ENCODE measurements at regions not wholly inside any gene's neighbourhood (a gene's known extent, or its start where the extent isn't known, plus 50 kb on each side); places are given as distances from the start of the nearest gene placed in this dataset.
"Not testable (repeated sequence)": the region's sequence is repeated elsewhere in the genome, so short reads cannot be mapped to it uniquely, and the experiment has no call there.

DNA sequence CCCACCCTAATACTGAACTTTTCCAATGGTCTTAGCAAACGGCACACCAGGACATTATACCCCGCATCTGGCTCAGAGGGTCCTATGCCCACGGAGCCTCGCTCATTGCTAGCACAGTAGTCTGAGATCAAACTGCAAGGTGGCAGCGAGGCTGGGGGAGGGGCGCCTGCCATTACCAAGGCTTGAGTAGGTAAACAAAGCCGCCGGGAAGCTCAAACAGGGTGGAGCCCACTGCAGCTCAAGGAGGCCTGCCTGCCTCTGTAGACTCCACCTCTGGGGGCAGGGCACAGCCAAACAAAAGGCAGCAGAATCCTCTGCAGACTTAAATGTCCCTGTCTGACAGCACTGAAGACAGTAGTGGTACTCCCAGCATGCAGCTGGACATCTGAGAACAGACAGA is 108.1 kb downstream of the ANXA2R start:
- not testable (repeated sequence) for TF ChIP-seq EZH2 (IDR thresholded peaks at IDR 0.05; ENCODE audit: borderline replicate concordance); EZH2phosphoT487 (IDR thresholded peaks at IDR 0.05; ENCODE audit: low read depth, severe bottlenecking, unreplicated experiment)
- TF ChIP-seq, protein P1, sequence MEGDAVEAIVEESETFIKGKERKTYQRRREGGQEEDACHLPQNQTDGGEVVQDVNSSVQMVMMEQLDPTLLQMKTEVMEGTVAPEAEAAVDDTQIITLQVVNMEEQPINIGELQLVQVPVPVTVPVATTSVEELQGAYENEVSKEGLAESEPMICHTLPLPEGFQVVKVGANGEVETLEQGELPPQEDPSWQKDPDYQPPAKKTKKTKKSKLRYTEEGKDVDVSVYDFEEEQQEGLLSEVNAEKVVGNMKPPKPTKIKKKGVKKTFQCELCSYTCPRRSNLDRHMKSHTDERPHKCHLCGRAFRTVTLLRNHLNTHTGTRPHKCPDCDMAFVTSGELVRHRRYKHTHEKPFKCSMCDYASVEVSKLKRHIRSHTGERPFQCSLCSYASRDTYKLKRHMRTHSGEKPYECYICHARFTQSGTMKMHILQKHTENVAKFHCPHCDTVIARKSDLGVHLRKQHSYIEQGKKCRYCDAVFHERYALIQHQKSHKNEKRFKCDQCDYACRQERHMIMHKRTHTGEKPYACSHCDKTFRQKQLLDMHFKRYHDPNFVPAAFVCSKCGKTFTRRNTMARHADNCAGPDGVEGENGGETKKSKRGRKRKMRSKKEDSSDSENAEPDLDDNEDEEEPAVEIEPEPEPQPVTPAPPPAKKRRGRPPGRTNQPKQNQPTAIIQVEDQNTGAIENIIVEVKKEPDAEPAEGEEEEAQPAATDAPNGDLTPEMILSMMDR (IDR thresholded peaks at IDR 0.05; ENCODE audit: poor library complexity) = not testable (repeated sequence)

Measured in hepatocyte (in vitro differentiated cells).